ENCODE measurements at regions not wholly inside any gene's neighbourhood (a gene's known extent, or its start where the extent isn't known, plus 50 kb on each side); places are given as distances from the start of the nearest gene placed in this dataset.
"Not testable (repeated sequence)": the region's sequence is repeated elsewhere in the genome, so short reads cannot be mapped to it uniquely, and the experiment has no call there.

DNA sequence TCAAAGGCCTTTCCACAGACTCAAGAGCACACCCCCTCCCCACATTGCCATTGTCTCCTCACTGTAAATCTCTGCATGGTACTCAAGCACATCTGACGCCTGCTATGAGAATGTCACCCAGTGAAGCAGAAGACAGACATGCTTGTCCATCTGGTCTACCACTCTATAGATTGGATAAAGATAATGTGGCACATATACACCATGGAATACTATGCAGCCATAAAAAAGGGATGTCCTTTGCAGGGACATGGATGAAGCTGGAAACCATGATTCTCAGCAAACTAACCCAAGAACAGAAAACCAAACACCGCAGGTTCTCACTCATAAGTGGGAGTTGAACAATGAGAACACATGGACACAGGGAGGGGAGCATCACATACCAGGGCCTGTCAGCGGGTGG is 503.4 kb upstream of the RUNX1 start:
- TF ChIP-seq EZH2 (optimal IDR thresholded peaks at IDR 0.05; ENCODE audit: low read depth, low read length); EZH2phosphoT487 (IDR thresholded peaks at IDR 0.05; ENCODE audit: low read length): not testable (repeated sequence)
